Spleen (tissue), 11 donors: ENCODE measurements at regions not wholly inside any gene's neighbourhood (a gene's known extent, or its start where the extent isn't known, plus 50 kb on each side); places are given as distances from the start of the nearest gene placed in this dataset.

Source experiments
- DNase-seq: peaks from one replicate; pipeline ENCODE4 v3.0.0-alpha.2; 2020
- H3K27ac ChIP-seq, 8 donors: fragments of 200-600 bp; sonication (generic) in 7 of 8; 1 replicate in 4 of 8; 2 replicates in 4 of 8; pipeline versions ENCODE4 v1.5.0 to v1.8.0; 2016 to 2021; ENCODE audit warnings: inconsistent platforms in 4 of 8, mild to moderate bottlenecking in 4 of 8, moderate library complexity in 1 of 8
- H3K27me3 ChIP-seq, 7 donors: fragments of 200-600 bp; sonication (generic) in 6 of 7; replicated peaks in 1 of 7; 1 replicate in 4 of 7; 2 replicates in 3 of 7; pipeline versions ENCODE4 v1.5.0 to v1.8.0; 2016 to 2021; ENCODE audit warnings: inconsistent platforms in 3 of 7, mild to moderate bottlenecking in 1 of 7
- H3K36me3 ChIP-seq, 6 donors: fragments of 200-600 bp; sonication (generic) in 5 of 6; 1 replicate in 4 of 6; 2 replicates in 2 of 6; pipeline versions ENCODE4 v1.5.0 to v1.8.0; 2016 to 2021; ENCODE audit warnings: inconsistent platforms in 2 of 6
- H3K4me1 ChIP-seq, 6 donors: fragments of 200-600 bp; sonication (generic) in 5 of 6; 1 replicate in 3 of 6; 2 replicates in 3 of 6; pipeline versions ENCODE4 v1.5.0 to v1.8.0; 2016 to 2021; ENCODE audit warnings: inconsistent platforms in 3 of 6
- H3K4me3 ChIP-seq, 8 donors: fragments of 200-600 bp; sonication (generic) in 7 of 8; 1 replicate in 4 of 8; 2 replicates in 4 of 8; pipeline versions ENCODE4 v1.5.0 to v1.8.0; 2016 to 2021; ENCODE audit warnings: inconsistent platforms in 4 of 8, mild to moderate bottlenecking in 4 of 8, moderate library complexity in 2 of 8
- H3K9me3 ChIP-seq, 8 donors: fragments of 200-600 bp; sonication (generic) in 7 of 8; 1 replicate in 4 of 8; 2 replicates in 4 of 8; pipeline versions ENCODE4 v1.5.0 to v1.8.0; 2016 to 2021; ENCODE audit warnings: inconsistent platforms in 4 of 8
- CTCF ChIP-seq, 11 experiments: fragments of 200-600 bp in 7 of 11; fragments of 450-650 bp in 4 of 11; sonication (generic) in 4 of 11; IDR thresholded peaks in 8 of 11; conservative IDR thresholded peaks in 3 of 11; 1 replicate in 7 of 11; 2 replicates in 4 of 11; pipeline versions ENCODE4 v1.4.0 to v1.8.0; 2016 to 2021; ENCODE audit warnings: antibody characterized with exemption in 11 of 11, inconsistent platforms in 4 of 11, mild to moderate bottlenecking in 1 of 11
- POLR2A ChIP-seq, 3 donors: fragments of 450-650 bp; IDR thresholded peaks; one replicate each; pipeline ENCODE4 v1.5.1; 2017; ENCODE audit warnings: antibody characterized with exemption in 3 of 3, mild to moderate bottlenecking in 1 of 3
- POLR2AphosphoS5 ChIP-seq, 3 donors: sonication (generic); formaldehyde crosslinking; IDR thresholded peaks; one replicate each; pipeline ENCODE4 v1.5.1; 2017; ENCODE audit warnings: antibody characterized with exemption in 3 of 3
- WGBS, 5 donors: extraction: QIAGEN DNeasy Blood & Tissue Kit in 3 of 5; methylation state at CpG; one replicate each; pipeline versions ENCODE4 v1.1.5 to v1.1.7; 2013 to 2018; 5-methylcytosine and 5-hydroxymethylcytosine counted together
- intact Hi-C: fragments of 100-400 bp; cut with DNase I; formaldehyde crosslinking; loops from one replicate; pipeline ENCODE4 v1.15.0; 2023; ENCODE audit warnings: low total_unique reads
- donor health status: healthy with polysubstance abuse.
- donor health status: DM: no; HTN: no; CAD: no; lungs with moderate emphysema.
- donor health status: DM: no; HTN: no; CAD: no.
- donor health status: Bipolar disorder and iron deficiency.
- donor health status: healthy.
- donor health status: DM: no; HTN: no; CAD: no.
- donor health status: DM: yes; HTN: yes; CAD: no.

GRCh38 chr12:124652661-124653060 lies 85.2 kb upstream of the NCOR2 start:
- Histone ChIP-seq H3K4me3 (no peak overlapping the region), H3K27ac (peak overlapping the region in 3 of 8 donors; percentile 46 to 65 (median 62)), H3K9me3 (peaks cover 0 to 19% (median 15%) of the 10 kb centered on the region in 8 donors), H3K27me3 (peaks cover 0 to 7% (median 0%) of the 10 kb centered on the region in 7 donors), H3K4me1 (peaks cover 9 to 59% (median 36%) of the 10 kb centered on the region in 6 donors), H3K36me3 (no peaks in the 10 kb centered on the region)
- no peak for DNase-seq
- intact Hi-C loops = no loop called here
- 93 to 96% (median 95%) methylated on average over 4 to 9 of the region's 9 CpGs for WGBS, 5 donors
- TF ChIP-seq POLR2AphosphoS5 (IDR thresholded peaks at IDR 0.05) = no peak

- Histone ChIP-seq H3K36me3 (no peaks in the 10 kb centered on the region), H3K27ac (no peak overlapping the region), H3K27me3 (peaks cover 0 to 7% (median 0%) of the 10 kb centered on the region in 7 donors), H3K4me1 (peaks cover 9 to 61% (median 35%) of the 10 kb centered on the region in 6 donors), H3K9me3 (peaks cover 0 to 19% (median 15%) of the 10 kb centered on the region in 8 donors), H3K4me3 (no peak overlapping the region)
- 57 to 71% (median 62%) methylated on average over 5 to 10 of the region's 10 CpGs for WGBS, 5 donors
- intact Hi-C loops = no loop called here
- no peak for DNase-seq
- no peak for TF ChIP-seq POLR2AphosphoS5 (IDR thresholded peaks at IDR 0.05)
- no peak for TF ChIP-seq POLR2A (IDR thresholded peaks at IDR 0.05)
- TF ChIP-seq CTCF (IDR thresholded peaks at IDR 0.05 in 8 of 11, conservative IDR thresholded peaks at IDR 0.05 in 3 of 11) = no peak
These were observed 84.3 kb upstream of the NCOR2 start for GRCh38 chr12:124651516-124652273.

GRCh38 chr12:124650912-124651311 lies 83.5 kb upstream of the NCOR2 start:
- peaks cover 9 to 61% (median 39%) of the 10 kb centered on the region in 6 donors for H3K4me1 ChIP-seq

GRCh38 chr12:124648710-124649384 lies 81.4 kb upstream of the NCOR2 start:
- intact Hi-C loops = no loop called here
- Histone ChIP-seq H3K9me3 (peaks cover 0 to 19% (median 15%) of the 10 kb centered on the region in 8 donors), H3K27ac (no peak overlapping the region), H3K36me3 (no peaks in the 10 kb centered on the region), H3K4me1 (peaks cover 0 to 46% (median 25%) of the 10 kb centered on the region in 6 donors), H3K4me3 (no peak overlapping the region), H3K27me3 (peaks cover 0 to 7% (median 0%) of the 10 kb centered on the region in 7 donors)
- no peak for DNase-seq
- 76 to 87% (median 81%) methylated on average over 4 to 6 of the region's 6 CpGs for WGBS, 5 donors
- no peak for TF ChIP-seq CTCF (IDR thresholded peaks at IDR 0.05 in 8 of 11, conservative IDR thresholded peaks at IDR 0.05 in 3 of 11)
- no peak for TF ChIP-seq POLR2AphosphoS5 (IDR thresholded peaks at IDR 0.05)
- no peak for TF ChIP-seq POLR2A (IDR thresholded peaks at IDR 0.05)

More at GRCh38 chr12:124650912-124651311, 83.5 kb upstream of the NCOR2 start:
- no peak overlapping the region for H3K4me3 ChIP-seq
- no peak for DNase-seq
- 84 to 94% (median 90%) methylated on average over 7 of the region's 7 CpGs for WGBS, 5 donors
- peaks cover 0 to 19% (median 15%) of the 10 kb centered on the region in 8 donors for H3K9me3 ChIP-seq
- intact Hi-C loops = no loop called here
- TF ChIP-seq POLR2AphosphoS5 (IDR thresholded peaks at IDR 0.05) = no peak
- no peaks in the 10 kb centered on the region for H3K36me3 ChIP-seq
- H3K27ac ChIP-seq = no peak overlapping the region
- peaks cover 0 to 7% (median 0%) of the 10 kb centered on the region in 7 donors for H3K27me3 ChIP-seq

GRCh38 chr12:124647316-124647715 lies 79.9 kb upstream of the NCOR2 start:
- TF ChIP-seq POLR2AphosphoS5 (IDR thresholded peaks at IDR 0.05) = no peak
- TF ChIP-seq CTCF (IDR thresholded peaks at IDR 0.05 in 8 of 11, conservative IDR thresholded peaks at IDR 0.05 in 3 of 11) = no peak
- TF ChIP-seq POLR2A (IDR thresholded peaks at IDR 0.05) = no peak
- Histone ChIP-seq H3K9me3 (peaks cover 0 to 19% (median 15%) of the 10 kb centered on the region in 8 donors), H3K27me3 (no peaks in the 10 kb centered on the region), H3K27ac (no peak overlapping the region), H3K36me3 (no peaks in the 10 kb centered on the region), H3K4me3 (no peak overlapping the region), H3K4me1 (peaks cover 0 to 30% (median 15%) of the 10 kb centered on the region in 6 donors)
- 81 to 98% (median 94%) methylated on average over 5 to 6 of the region's 6 CpGs for WGBS, 5 donors
- no peak for DNase-seq
- intact Hi-C loops = no loop called here
